ENCODE measurements at regions not wholly inside any gene's neighbourhood (a gene's known extent, or its start where the extent isn't known, plus 50 kb on each side); places are given as distances from the start of the nearest gene placed in this dataset.

GRCh38 chr2:200174433-200175216, 131.9 kb upstream of the SPATS2L start (continued):
- TF ChIP-seq CTCF (conservative IDR thresholded peaks at IDR 0.05; ENCODE audit: low read depth in 2 of 2) = no peak
- no peak for TF ChIP-seq ZNF114 (CRISPR knock-in tag; IDR thresholded peaks at IDR 0.05)
- TF ChIP-seq POLR2AphosphoS5 (IDR thresholded peaks at IDR 0.05; ENCODE audit: low read depth) = no peak
- TF ChIP-seq EZH2 (IDR thresholded peaks at IDR 0.05; ENCODE audit: low read depth, unreplicated experiment) = no peak
- no peak for TF ChIP-seq JUNB (IDR thresholded peaks at IDR 0.05; ENCODE audit: unreplicated experiment)

GRCh38 chr2:200177971-200178911, 128.3 kb upstream of the SPATS2L start:
- H3K4me1 ChIP-seq (ENCODE audit: insufficient read depth) = peaks cover 6% of the 10 kb centered on the region; the same call in 1 of the 2 replicates
- H4K20me1 ChIP-seq (replicated peaks; ENCODE audit: insufficient read depth) = no peaks in the 10 kb centered on the region
- Mint-ChIP-seq H3K9me3 (peaks cover 14% of the 10 kb centered on the region), H3K27ac (no peak overlapping the region), H3K36me3 (ENCODE audit: low read depth) (peaks cover 13% of the 10 kb centered on the region), H3K4me3 (no peak overlapping the region), H3K27me3 (ENCODE audit: insufficient read depth, low read depth, poor library complexity) (peaks cover 8% of the 10 kb centered on the region), H3K4me1 (peaks cover 4% of the 10 kb centered on the region; the same call in 2 of the 3 replicates)
- no peak for DNase-seq (ENCODE audit: low spot score)
- no peak for ATAC-seq
- 0 out of 2 replicates have a peak overlapping the region, but pooled peaks have one; percentile 4 for H2AFZ ChIP-seq
- H3K27ac ChIP-seq (ENCODE audit: low read depth) = no peak overlapping the region
- peaks cover 19% of the 10 kb centered on the region for H3K9me2 ChIP-seq (ENCODE audit: insufficient read depth)
- 0 out of 2 replicates have a peak, but pooled peaks cover 5% of the 10 kb centered on the region for H3K36me3 ChIP-seq (ENCODE audit: insufficient read depth)
- no peaks in the 10 kb centered on the region for H3F3A ChIP-seq (replicated peaks; ENCODE audit: low read depth)
- H3K4me3 ChIP-seq = no peak overlapping the region
- no peaks in the 10 kb centered on the region for H3K79me2 ChIP-seq (replicated peaks; ENCODE audit: insufficient read depth)
- no peak overlapping the region for H3K4me2 ChIP-seq
- no peaks in the 10 kb centered on the region for H3K27me3 ChIP-seq (ENCODE audit: insufficient read depth)
- TF ChIP-seq CREB1 (CRISPR knock-in tag; IDR thresholded peaks at IDR 0.05; ENCODE audit: low read depth) (no peak), JUNB (IDR thresholded peaks at IDR 0.05; ENCODE audit: unreplicated experiment) (no peak), CTCF (conservative IDR thresholded peaks at IDR 0.05; ENCODE audit: low read depth in 2 of 2) (no peak), POLR2AphosphoS5 (IDR thresholded peaks at IDR 0.05; ENCODE audit: low read depth) (no peak), NANOG (IDR thresholded peaks at IDR 0.05; ENCODE audit: borderline replicate concordance) (no peak), ETS1 (IDR thresholded peaks at IDR 0.05) (no peak), STAT1 (IDR thresholded peaks at IDR 0.05; ENCODE audit: unreplicated experiment) (no peak), ZNF462 (CRISPR knock-in tag; IDR thresholded peaks at IDR 0.05) (no peak)

Measured in GM23338 (cell line).